NAMALWA (cell line): ENCODE measurements at regions not wholly inside any gene's neighbourhood (a gene's known extent, or its start where the extent isn't known, plus 50 kb on each side); places are given as distances from the start of the nearest gene placed in this dataset.
A peak's percentile ranks its signal among the peaks of the same experiment; 100 is the strongest.

Source experiments
- DNase-seq: peaks from one replicate; pipeline ENCODE4 v3.0.0-alpha.2; 2015; ENCODE audit warnings: low spot score

DNA sequence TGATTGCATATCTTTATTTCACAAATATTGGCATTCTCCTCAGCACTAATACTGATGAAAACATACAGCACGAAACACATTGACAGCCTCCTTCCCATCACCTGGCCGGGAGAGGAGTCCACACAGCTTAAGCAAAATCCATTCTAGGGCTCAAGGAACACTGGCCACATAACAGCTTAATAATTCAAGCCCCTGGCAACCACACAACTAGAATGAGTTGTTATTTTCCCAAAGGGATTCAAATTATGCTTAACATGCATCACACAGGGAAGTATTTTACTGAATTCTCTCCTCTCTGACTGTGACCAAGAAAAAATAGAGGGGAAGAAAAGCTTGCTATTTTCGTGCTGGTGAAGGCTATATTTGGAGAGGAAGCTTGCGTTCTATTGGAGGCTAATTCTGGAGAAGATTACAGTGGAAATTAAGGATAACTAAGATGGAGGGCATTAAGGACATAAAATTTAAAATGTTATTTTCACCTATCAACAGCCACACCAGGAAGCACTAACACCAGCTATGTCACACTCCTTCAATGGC, 198.5 kb downstream of the ADGRG6 start:
- DNase-seq: no peak

DNA sequence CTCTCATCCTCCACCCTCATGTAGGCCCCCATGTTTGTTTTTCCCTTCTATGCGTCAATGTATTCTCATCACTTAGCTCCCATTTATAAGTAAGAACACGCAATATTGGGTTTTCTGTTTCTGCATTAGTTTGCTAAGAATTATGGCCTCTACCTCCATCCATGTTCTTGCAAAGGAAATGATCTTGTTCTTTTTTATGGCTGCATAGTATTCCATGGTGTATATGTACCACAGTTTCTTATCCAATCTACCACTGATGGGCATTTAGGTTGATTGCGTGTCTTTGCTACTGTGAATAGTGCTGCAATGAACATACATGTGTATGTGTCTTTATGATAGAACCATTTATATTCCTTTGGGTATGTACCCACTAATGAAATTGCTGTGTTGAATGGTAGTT, 200.0 kb downstream of the ADGRG6 start:
- no peak for DNase-seq

DNA sequence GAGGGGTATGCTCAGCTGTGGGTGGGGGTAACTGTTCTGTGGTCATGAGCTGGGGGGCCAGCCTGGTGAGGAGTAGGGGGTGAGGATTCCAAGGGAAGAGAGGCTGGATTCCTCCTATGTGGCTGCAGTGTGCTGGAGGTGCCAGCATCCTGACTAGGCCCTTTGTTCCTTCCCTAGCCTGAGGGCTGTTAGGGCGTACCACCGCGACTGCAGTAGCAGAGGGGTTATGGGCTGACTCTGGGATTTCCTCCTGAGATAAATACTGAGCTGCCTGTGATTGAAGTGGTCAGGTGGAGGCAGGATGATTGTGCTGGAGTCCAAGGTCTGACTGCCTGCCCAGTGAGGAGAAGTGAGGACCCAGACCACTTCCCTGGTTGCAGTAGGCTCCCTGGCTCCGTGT, 205.3 kb downstream of the ADGRG6 start:
- no peak for DNase-seq

DNA sequence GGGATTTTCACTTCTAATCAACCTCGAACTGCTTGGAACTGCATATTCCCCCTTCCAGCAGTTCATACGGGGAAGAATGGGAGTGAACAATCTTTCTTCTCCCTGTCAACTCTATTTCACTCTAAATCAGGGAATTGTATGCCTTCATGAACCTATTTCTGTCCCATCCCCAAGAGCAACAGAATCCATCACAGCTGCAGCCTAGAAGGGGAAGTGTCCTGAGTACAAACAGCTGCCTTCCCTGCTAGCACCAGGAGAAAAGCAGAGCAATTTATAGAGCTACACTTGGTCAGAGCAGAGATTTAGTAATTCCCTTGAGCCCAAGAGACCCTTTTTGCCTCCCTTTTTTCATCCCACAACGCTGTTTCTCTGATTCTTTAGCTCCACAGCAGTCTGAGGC, 208.4 kb downstream of the ADGRG6 start:
- no peak for DNase-seq

DNA sequence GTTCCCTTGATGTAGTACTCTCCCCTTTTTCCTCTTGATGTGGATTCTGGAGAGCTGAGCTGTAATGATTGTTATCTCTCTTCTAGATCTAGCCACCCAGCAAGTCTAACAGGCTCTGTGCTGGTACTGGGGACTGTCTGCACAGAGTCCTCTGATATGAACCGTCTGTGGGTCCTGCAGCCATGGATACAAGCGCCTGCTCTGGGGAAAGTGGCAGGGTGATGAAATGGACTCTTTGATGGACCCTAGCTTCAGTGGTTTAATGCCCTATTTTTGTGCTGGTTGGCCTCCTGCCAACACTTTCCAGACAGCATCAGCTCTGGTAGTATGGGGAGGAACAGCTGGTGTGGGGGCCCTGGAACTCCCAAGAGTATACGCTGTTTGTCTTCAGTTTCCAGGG, 216.3 kb downstream of the ADGRG6 start:
- DNase-seq: no peak

DNA sequence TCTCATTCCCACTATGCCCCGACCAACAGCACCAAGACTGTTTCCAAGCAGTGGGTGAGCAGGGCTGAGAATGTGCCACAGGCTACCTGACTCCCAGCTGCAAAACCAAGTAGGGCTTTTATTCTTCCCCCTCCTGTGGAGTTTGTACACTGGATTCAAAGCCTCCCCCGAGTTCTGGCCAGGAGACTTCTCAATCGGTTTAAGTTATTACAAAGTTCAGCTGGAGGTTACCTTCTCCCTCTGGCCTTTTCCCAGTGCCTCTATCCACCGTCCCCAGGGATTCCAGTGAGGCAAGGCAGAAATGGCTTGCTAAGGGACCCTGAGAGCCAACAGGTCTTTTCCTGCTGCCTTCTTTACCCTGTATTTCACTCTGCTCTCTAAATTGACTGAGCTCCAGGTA, 217.0 kb downstream of the ADGRG6 start:
- no peak for DNase-seq

DNA sequence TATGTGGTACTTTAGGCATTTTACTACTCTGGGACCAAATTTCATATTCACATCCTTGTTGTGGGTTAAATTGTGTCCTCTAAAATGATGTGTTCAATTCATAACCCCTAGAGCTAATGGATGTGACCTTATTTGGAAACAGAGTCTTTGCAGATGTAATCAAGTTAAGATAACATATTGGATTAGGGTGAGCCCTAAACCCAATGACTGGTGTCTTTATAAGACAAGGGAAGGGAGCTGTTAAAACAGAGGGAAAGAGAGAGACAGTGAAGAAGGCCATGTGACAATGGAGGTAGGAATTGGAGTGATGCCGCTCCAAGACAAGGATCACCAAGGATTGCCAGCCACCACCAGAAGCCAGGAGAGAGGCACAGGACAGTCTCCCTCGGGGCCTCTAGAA, 220.0 kb downstream of the ADGRG6 start:
- DNase-seq: no peak

DNA sequence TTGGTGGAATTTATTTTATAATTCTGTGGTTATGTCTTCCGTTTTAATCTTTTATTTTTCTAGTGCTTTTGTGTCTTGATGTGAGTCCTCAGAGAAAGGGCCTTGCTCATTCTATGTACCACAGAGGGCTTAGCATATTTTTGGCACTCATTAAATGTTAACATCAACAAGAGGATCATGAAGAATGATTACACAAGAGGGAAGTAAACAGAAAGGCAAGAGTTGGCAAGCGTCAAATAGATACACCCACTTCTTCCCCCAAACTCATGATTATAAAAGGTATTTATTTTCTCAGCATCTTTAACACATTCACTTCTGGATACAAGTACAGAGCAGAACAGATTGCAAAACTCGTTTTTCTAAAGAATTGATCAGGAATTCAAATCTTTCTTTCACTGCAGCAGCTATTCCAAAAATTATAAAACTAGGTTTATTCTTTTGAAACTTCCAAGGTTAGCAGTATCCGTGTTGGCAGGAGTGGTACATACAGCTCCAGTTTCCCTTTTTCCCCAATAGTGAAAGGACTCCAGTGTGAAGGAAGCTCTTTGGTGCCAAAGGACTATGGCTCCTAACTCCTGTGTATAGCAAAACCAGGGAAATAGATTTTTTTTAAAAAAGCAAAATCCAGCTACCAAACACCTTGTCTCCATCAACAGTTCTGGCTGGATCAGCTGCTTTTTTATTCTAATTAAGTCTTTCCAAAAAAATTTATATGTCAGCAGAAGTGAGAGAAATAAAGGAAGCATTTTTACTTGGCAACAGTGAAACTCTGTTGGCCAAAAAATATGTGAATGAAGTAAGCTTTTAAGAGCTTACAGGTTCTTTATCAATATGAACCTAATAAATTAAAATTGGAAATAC, 221.9 kb downstream of the ADGRG6 start:
- no peak for DNase-seq

DNA sequence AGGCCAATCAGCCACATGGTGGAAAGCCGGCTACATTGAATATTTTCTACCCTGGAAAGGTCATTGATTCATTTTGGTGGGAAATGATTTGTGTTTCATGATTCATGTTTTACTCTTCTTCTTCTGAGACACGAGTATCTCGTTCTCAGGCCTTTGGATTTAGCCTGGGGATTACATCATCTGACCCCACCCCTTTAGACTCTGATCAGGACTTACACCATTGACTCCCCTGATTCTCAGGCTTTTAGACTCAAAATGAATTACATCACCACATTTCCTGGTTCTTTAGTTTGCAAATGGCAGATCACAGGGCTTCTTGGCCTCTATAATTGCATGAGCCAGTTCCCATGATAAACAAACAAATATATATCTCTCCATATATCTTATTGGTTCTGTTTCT, 228.8 kb downstream of the ADGRG6 start:
- DNase-seq: no peak

DNA sequence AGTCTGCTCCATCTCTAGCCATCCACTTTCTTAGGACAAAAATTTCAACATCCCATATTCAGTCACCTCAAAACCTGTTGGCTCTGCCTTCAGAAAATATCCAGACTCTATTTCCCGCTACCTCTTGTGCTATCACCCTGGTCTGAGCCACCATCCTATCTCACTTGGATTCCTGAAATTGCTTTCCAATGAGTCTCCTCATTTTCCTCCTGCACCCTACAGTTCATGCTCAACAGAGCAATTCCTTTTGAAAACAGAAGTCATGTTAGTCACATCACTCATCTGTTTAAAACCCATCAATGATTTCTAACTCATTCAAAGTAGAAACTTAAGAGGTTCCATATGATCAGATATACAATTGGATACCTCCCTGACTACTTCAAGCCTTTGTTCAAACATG, 229.9 kb downstream of the ADGRG6 start:
- DNase-seq: no peak

DNA sequence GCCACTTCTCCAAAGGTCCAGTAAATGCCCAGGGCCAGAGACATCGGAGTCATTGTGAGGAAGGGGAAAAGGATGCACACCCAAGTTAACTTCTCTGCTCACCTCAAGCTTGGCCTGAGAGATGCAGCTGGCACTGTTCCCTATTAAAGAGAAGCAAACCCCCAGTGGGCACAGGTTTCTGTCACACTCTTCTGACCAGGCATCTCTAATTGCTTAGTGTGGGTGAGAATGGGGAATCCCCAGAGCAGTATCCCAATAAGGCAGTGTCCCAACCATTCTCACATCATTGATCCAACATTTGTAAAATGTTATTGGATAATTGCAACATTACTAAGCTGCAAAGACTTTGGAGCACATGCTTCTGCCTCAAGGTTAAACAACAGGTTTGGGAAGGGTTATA, 232.3 kb downstream of the ADGRG6 start:
- no peak for DNase-seq

DNA sequence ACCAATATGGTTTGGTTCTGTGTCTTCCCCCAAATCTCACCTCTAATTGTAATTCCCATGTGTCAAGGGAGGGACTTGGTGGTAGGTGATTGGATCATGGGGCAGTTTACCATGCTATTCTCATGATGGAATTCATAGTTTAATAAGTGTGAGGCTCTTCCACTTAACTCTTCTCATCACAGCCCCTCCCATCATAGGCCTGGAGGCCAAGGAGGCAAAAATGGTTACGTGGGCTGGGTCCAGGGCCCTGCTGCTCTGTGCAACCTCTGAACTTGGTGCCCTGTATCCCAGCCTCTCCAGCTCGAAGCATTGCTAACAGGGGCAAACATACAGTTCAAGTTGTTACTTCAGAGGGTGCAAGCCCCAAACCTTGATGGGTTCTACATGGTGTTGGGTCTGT, 232.7 kb downstream of the ADGRG6 start:
- DNase-seq: no peak

DNA sequence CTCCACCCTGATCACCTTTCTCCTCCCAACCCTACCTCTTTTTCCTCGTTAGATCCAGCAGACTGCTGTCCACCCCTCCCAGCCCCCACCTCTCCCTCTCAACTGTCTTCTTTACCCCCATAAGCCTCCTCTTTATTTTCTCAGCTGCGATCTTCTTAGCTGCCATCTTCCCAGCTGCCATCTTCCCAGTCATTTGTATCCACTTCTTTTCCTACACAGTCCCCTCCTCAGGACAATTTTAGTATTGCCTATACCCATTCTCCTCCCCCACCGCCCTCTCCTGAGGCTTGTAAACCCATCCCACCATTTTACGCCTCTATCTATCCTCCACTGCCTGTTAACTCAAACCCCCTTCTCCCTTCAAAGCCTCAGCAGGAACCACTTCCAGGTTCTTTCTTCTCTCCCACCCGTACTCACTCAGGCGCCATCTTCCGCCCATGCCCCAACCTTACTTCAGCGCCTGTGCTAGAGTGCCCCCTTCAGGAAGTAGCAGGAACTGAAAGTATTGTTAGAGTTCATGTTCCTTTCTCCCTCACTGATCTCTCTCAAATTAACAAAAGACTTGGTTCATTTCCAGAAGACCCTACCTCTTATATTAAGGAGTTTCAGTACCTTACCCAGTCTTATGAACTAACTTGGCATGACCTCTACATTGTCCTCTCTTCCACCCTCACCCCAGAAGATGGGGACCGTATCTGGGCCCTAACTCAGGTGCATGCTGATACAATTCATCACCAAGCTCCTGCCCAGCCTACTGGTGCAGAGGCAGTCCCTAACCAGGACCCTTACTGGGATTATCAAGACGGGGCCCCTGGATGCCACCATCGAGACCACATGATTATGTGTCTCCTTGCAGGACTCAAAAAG, 236.0 kb downstream of the ADGRG6 start:
- peak; percentile 65 for DNase-seq

DNA sequence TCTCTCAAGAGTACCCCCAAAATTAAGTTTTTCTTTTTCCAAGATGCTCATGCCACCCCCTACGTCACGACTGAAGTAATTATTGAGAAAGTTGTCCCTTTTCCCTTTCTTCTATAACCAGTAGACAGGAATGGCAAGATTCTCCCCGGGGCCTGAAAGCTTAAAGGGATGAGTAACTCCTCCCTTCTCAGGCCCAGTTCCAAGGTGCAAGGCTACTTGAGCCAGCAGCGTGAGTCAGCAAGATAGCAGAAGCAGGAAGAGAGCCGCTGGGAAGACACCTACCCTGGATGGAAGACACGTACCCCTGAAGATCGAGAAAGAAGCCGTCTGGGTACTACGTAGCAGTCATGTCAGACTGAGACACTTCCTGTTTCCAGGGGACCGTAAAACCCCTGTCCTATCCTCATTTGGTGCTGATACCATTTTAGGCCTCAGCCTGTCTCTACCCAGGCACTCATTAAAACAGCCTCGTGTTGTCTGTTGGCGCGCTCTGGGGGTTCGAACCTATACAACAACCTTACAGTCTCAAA, 241.0 kb downstream of the ADGRG6 start:
- DNase-seq: no peak

DNA sequence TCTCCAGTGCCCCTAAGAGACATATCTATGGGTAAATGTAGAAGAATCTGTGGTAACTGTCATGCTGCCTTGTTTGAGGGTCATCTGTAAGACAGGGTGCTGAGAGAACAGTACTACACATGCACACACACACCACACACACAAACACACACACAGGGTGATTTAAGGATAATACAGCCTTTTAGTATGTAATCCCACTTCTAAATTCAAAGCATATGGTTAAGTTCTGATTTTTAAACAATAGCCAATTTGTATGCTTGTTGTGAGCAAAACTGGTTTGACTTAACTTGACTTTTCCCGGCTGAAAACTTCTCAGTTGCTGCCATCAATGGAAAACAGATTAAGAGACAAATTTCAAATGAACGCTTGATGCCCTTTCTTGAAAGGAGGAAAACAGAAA, 241.8 kb downstream of the ADGRG6 start:
- DNase-seq: no peak

DNA sequence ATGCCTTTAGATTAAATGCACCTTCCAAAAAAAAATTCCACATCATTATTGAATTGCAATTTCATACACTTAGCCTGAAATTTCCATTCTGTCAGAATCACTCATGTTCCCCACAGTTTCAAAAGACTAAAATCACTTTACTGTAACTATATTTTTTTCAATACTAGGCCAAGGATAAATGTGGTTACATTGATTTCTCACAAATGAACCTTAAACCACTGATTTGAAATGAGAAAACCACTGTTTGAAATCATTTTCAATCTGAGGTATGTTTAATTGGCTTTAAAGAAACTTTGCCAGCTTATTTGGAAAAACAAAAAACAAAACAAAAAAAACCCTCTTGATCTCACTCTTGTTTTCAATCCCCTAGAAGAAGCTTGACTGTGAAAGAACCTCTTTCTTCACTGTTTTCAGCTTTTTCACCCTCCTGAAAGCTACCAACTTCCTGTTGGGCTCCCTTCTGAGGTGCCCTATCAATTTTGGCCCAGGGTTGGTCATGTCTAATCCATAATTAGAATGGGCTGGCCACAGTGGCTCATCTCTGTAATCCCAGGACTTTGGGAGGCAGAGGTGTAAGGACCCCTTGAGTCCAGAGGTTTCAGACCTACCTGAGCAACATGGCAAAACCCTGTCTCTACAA, 242.5 kb downstream of the ADGRG6 start:
- no peak for DNase-seq

DNA sequence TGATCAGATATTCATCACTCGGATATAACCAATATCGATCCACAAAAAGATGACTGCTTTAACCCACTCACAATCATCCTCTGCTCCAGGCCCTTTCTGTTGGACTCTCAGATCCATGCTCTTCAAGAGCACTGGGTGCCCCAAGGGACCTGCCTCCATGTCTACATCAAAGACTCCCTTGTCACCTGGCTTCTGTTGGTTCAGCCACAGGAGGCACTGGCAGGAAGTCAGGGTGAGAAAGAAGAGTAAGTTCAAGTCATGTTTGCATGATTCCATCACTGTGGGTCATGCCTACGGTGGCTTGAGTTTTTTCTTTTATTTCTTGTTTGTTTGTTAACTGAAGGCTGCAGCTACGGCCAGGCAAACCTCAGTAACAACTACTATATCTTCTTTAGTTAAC, 243.3 kb downstream of the ADGRG6 start:
- no peak for DNase-seq

DNA sequence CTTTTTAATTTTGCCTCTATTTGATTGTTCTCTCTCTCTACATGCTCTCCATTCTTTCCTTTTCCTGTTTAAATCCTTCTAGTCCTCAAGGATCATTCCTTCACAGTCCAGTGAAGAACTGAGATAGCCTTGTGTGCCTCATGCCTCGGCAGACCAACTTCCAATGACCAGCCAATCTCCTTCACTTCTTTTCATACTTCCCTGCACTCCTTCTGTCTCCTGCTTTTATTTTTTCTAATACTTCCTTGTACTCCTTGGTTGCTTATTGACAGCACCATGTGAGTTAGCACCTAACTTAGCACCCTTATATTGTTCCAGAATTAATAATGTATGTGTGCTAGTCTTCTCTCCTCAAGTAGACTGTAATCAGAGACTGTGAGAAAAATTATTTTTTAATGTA, 246.8 kb downstream of the ADGRG6 start:
- DNase-seq: no peak

DNA sequence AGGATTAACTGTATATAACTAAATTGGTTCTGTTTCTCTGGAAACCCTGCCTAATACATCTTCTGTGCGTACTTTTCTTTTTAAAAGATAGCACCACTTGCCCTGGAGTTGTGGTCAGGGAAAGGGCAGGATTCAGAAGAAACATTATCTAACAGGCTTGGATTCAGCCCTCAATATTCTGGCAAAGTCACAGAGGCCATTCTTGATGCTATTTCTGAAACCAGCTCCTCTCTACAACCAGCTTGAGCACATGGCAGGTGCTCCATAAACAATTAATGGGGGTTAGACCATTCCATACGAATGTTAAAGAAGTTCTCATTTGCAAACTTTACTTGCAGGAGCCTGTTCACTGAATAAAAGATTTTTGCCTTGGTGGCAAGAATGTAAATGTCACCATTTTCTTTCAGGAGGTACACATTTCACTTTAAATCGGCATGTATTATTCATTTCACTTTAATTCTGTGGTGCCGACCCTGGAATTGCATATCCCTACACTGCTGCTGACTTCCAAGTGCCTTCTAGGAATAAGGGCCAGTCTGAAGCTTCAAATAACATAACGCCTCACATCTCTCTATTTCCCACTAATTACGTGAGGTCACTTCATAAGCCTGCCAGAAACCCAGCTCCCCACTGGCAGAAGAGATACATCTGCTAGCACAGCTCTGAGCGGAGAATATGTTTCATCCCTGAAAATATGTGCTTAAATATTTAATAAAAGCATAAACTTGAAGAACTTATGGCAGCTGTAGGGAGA, 248.7 kb downstream of the ADGRG6 start:
- DNase-seq: no peak

DNA sequence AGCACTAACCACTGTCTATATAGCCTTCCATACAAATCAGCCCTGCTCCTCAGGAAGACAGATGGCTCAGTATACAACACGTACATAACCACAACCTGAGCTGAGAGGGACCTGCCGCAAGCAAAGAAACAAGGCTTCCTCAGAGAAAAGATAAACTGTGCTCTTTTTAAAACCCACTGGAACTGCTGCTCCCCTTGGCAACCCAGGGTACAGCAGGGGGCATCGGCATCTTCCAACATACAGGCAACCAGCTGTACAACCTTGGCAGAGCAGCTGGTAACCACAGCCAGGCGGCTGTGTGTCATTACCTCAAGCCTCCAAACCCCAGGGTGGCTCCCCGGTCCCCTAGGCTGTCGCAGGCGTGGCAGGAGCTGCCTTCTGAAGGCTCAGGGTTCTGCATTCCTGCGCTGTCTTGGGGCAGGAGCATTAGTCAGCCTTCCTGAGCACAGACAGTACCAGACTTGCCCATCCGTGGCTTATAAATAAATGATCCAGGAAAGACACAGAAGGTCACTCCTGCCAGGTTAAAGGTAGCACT, 249.5 kb downstream of the ADGRG6 start:
- DNase-seq: peak; percentile 6

DNA sequence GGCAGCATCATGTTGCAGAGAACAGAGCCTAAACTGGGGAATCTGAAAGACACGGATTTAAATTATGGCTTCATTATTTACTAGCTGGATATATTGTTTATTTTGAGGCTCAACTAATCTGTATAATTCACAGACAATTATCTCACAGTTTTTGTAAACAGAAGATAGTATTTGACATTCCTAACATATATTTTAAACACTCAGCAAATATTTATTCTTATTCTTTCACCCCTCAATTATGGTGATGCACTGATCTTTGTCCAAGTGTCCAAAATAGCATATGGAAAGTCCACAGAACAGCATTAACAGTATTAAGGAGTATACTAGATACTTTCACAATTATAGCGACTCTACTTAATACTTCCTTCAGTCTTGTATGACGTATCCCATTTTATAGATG, 257.0 kb downstream of the ADGRG6 start:
- no peak for DNase-seq
